Stimulated activated CD4-positive, alpha-beta T cell treated with anti-CD3 and anti-CD28 coated beads, Interleukin-1b, Interleukin-23, amount 100 ng/mL, for 24 hours (primary cell): ENCODE measurements at regions not wholly inside any gene's neighbourhood (a gene's known extent, or its start where the extent isn't known, plus 50 kb on each side); places are given as distances from the start of the nearest gene placed in this dataset.

Experiments
- DNase-seq, 4 experiments: peaks; one replicate each; pipeline ENCODE4 v3.0.0-alpha.2; 2020; ENCODE audit warnings: low read depth in 4 of 4, low spot score in 1 of 4

GRCh38 chr12:98456576-98457573, 58.5 kb upstream of the TMPO start:
- DNase-seq, result peak in 1 of 4 experiments; percentile 13

GRCh38 chr12:98464190-98464589, 51.2 kb upstream of the TMPO start:
- DNase-seq, result no peak

- no peak for DNase-seq
These were observed 49.9 kb upstream of the TMPO start for GRCh38 chr12:98465505-98465904.
